GM21528 (cell line): ENCODE measurements at regions not wholly inside any gene's neighbourhood (a gene's known extent, or its start where the extent isn't known, plus 50 kb on each side); places are given as distances from the start of the nearest gene placed in this dataset.
"Not testable (repeated sequence)": the region's sequence is repeated elsewhere in the genome, so short reads cannot be mapped to it uniquely, and the experiment has no call there.

Source experiments
- ATAC-seq: cut with Tn5 transposase; IDR thresholded peaks from one replicate; pipeline ENCODE4 v1.9.1; 2021; ENCODE audit warnings: mild to moderate bottlenecking, moderate library complexity; ENCODE audit not compliant: unreplicated experiment, low FRiP score

DNA sequence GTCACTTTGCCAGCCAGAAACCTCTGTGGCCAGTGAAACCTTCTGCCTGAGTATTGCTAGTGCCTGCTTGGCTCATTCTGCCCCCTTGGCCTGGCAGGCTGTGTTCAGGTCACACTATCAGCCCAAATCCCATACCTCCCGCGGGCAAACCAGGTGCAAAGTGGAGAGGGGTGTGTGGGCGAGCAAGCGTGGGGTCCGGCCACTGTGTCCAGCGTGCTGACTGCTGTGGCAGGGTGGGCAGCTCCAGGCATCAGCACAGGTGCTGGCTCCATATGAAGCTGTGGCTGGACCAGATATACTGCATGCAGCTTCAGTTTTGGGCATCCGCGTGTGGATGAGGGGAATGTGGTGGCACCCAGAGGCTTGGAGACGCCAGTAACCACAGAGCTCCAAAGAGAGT, 576.5 kb upstream of the EDIL3 start:
- no peak for ATAC-seq

GRCh38 chr5:84961903-84962302, 577.2 kb upstream of the EDIL3 start:
- no peak for ATAC-seq

DNA sequence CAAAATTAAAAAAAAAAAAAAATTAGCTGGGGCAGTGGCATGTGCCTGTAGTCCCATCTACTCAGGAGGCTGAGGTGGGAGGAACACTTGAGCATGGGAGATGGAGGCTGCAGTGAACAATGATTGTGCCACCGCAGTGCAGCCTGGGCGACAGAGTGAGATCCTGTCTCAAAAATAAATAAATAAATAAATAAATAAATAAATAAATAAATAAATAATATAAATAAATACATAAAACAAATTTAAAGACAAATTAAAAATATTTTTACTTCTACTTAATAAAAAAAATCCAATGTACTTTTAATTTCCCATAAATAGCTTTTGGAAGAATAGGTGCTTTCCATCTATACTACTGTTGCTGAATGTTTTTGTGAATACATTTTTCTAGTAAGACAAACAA, 598.4 kb upstream of the EDIL3 start:
- no peak for ATAC-seq

DNA sequence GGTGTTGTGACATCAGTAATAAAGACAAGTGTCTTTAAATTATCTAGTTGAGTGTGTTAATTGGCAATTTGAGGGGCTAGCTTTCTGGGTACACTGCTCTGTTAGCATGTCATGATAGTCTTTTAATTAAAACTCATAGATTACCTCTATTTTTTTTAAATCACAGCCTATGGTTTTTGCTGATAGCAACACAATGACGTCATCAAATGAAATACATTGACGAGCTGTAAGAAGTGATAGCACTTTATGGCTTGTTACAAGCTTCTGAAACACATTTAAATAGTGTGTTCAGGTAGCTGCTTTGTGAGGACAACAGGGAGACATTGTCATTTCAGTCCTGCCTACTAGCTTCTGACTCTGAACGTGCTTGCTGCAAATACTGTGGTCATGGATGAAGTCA, 600.5 kb upstream of the EDIL3 start:
- no peak for ATAC-seq

DNA sequence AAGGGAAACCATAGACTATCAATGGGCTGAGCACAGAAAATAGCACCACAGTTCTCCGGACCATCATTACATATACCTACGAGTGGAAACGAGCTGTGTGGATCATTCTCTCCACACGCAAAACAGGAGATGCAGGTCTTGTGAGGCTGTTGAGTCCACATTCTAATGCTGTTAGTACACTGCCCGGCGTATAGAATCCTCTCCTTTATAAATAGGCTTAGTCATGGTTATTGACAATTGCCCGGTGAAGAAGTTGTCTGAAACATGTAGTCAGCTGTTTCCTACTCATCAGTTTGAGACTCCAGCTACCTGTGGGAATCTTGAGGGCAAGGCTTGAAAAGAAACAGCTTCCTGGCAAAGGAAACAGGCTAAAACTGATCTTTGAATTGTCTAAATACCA, 602.0 kb upstream of the EDIL3 start:
- no peak for ATAC-seq

- no peak for ATAC-seq
These were observed 616.0 kb upstream of the EDIL3 start for GRCh38 chr5:85000671-85001070.

DNA sequence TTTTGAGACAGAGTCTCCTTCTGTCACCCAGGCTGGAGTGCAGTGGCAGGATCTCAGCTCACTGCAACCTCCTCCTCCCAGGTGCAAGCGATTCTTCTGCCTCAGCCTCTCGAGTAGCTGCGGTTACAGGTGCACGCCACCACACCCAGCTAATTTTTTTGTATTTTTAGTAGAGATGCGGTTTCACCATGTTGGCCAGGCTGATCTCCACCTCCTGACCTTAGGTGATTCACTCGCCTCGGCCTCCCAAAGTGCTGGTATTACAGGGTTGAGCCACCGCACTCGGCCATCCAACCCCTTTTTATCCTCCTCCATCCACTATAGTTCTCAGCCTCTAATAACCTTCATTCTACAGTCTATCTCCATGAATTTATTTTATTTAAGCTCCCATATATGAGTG, 617.3 kb upstream of the EDIL3 start:
- ATAC-seq, result not testable (repeated sequence)

GRCh38 chr5:85010014-85010562, 625.4 kb upstream of the EDIL3 start:
- no peak for ATAC-seq

DNA sequence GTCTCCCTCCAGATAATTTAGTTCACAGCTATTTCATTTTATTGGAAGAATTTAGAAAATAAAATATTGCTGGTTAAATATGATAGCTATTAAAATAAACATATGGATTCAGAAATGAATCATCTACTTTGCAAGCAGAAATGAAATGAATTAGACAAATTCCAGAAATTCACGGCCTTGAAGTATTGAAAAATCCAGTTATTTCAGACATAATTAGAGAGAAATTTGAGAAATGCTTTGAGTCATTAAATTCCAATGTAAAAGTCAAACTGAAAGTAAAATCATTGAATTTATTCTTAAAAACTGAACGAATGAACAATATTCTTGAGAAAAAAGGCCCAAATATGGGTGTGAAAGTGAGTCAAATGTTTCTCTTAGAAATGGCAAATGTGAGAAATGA, 632.6 kb upstream of the EDIL3 start:
- ATAC-seq, result no peak

GRCh38 chr5:85030316-85031084, 645.8 kb upstream of the EDIL3 start:
- no peak for ATAC-seq

- ATAC-seq, result no peak
These were observed 664.3 kb upstream of the EDIL3 start for GRCh38 chr5:85049020-85049419.

DNA sequence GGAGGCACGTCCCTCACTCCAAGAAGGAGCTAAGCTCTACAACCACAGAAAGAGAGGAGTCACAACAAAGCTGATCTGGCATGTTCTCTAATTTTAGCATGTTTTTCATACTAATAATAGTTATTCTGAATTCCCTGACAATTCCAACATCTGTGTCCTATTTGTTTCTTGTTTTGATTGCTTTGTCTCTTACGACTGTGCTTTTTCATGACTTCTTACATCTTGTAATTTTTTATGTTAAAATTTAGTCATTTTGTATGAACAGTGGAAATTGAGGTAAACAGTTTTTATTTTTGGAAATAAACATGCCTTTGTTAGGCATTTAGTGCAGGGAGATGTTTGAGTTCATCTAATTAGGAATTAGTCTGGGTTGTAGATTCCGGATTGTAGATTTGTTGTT, 668.1 kb upstream of the EDIL3 start:
- ATAC-seq, result no peak

DNA sequence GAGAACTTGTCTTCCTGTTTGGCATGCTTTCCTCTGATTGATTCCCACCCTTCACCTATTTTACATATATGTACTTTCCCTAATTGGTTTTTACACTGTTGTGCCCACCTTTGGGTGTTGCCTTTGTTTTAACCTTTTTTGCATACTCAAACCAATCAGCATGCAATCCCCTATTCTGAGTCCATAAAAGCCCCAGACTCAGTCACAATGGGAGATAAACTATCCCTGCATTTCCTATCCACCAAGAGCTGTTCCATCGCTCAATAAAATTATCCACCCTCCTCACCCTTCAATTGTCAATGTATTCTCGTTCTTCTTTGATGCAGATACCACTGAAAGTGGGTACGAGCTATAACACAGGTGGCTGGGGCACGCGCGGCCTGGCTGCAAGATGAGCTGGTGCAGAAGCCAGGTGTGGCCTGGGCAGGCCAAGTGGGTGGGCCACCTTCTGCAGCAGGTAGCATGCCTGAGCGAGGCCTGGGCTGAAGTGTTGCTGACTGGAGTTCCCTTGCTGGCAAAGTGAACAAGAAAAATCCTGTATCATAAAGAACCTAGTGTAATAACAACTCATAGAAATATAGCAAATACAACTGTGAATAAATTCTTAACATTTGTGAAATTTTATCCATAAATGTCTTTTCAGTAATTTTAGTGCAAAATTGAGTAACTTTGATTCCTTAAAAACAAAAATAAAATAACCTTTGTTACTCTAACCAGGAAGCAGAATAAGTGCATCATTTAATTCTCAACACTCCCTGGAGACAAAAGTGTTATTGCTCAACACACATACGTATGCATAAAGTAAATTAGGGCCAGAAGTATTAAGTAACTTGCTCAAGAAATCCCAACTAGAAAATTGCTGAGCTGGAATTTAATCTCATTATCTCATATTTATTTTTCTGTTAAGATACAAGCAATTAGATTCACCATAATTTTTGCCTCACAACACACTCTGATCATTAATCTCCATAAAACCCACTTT, 685.3 kb upstream of the EDIL3 start:
- ATAC-seq, result no peak

DNA sequence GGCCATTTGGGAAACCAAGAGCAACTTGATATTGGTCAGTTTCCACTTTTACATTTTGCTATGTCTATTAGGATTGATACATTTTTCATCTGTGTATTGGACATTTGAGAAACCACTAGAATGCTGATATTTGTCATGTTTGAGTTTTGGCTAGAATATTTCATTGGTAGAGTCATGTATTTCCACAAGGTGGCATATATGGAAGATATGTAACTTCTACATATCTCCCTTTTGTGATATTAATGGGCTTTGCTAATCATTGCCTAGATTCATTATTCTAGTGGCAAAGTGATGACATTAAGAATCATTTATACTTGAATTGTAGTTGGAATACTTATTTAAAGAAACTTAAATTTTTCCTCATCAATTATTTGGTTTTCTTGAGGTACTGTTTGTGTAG, 692.9 kb upstream of the EDIL3 start:
- no peak for ATAC-seq

GRCh38 chr5:85096421-85096820, 711.7 kb upstream of the EDIL3 start:
- no peak for ATAC-seq

- no peak for ATAC-seq
These were observed 723.8 kb upstream of the EDIL3 start for GRCh38 chr5:85108471-85108870.

DNA sequence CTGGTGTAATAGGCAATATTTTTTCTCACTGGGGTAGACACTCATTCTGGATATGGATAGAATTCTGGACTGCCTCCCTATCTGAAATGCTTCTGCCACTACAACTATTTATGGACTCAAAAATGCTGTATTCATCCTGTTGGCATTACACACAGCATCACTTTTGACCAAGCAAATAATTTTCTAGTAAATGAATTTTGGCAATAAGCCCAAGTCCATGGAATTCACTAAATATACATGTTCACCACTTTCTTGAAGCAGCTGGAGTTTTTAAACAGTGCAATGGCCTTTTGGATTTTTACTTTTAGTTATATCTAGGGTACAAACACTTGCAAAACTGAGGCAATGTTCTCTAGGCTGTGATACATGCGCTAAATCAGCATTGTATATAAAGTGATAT, 724.9 kb upstream of the EDIL3 start:
- ATAC-seq, result no peak

DNA sequence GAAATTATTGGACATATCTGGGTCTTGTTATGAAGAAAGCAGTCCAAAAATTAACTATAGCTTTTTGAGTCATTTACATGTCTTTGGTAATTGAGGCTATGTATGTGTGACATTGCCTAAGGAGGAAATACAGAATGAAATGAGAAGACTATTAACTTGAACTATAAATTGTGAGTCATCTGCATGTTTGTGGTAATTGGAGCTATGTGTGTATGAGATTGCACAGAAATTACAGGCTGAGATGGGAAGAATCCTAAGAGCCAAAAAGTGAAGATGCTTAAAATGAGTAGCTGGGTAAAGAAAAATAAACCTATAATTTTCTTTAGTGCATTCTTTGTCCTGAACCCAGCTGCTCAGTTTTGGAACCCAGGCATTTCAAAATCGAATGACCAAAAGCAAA, 747.6 kb upstream of the EDIL3 start:
- ATAC-seq, result no peak

- no peak for ATAC-seq
These were observed 755.8 kb upstream of the EDIL3 start for GRCh38 chr5:85140471-85140870.

GRCh38 chr5:85143138-85143537, 758.5 kb upstream of the EDIL3 start:
- ATAC-seq, result no peak

DNA sequence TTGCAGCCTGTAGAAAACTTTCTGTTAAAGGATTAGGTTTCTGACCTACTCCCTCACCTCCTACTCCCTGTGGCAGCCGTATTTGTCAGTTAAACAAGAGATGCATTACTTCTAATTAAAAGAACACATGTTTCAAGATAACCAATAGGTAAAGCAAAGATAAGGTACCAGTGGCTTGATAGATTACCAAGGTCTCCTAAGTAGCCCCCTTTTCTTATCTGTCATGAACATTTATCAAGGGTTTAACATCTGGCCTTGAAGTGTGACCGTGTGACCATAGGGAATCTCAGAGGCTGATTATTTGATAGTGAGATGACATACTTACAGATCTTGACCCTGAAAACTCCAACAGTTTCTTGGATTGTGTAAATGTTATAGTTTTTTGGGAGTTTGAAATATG, 764.0 kb upstream of the EDIL3 start:
- ATAC-seq, result no peak
